HEK293 (cell line): ENCODE measurements at regions not wholly inside any gene's neighbourhood (a gene's known extent, or its start where the extent isn't known, plus 50 kb on each side); places are given as distances from the start of the nearest gene placed in this dataset.

ENCODE experiments used
- CTCF ChIA-PET: fragments of 350-600 bp; formaldehyde crosslinking; extraction: SDS; loops from one replicate; lab custom pipeline; 2021; ENCODE audit warnings: antibody characterized with exemption; lab: Yijun Ruan, JAX
- POLR2A ChIA-PET: fragments of 300-600 bp; formaldehyde crosslinking; extraction: SDS; loops from one replicate; lab custom pipeline; 2020; ENCODE audit warnings: antibody characterized with exemption, inconsistent platforms; lab: Yijun Ruan, JAX
- H3K27ac ChIP-seq: fragments of 200-500 bp; sonication (Bioruptor generic); 2 replicates; pipeline ENCODE4 v1.5.1; 2014; ENCODE audit warnings: low read depth, low read length, control low read depth, inconsistent platforms; ENCODE audit errors: extremely low read depth
- H3K36me3 ChIP-seq, 2 experiments: fragments of 200-500 bp in 1 of 2; sonication (Bioruptor generic) in 1 of 2; 1 replicate in 1 of 2; 2 replicates in 1 of 2; pipeline ENCODE4 v1.5.1; 2014 to 2017; ENCODE audit warnings: inconsistent platforms in 2 of 2, low read length in 2 of 2; ENCODE audit not compliant: control insufficient read depth in 2 of 2, insufficient read depth in 1 of 2
- H3K4me1 ChIP-seq: fragments of 200-500 bp; sonication (Bioruptor generic); 2 replicates; pipeline ENCODE4 v1.5.1; 2014; ENCODE audit warnings: mild to moderate bottlenecking, low read length, inconsistent platforms; ENCODE audit not compliant: control insufficient read depth, insufficient read depth
- H3K4me3 ChIP-seq: 2 replicates; pipeline ENCODE4 v1.5.1; 2011; ENCODE audit warnings: low read depth, mild to moderate bottlenecking, control low read depth, low read length, moderate library complexity
- H3K9me3 ChIP-seq: fragments of 200-500 bp; sonication (Bioruptor generic); 2 replicates; pipeline ENCODE4 v1.5.1; 2014; ENCODE audit warnings: low read depth, low read length, inconsistent platforms; ENCODE audit not compliant: control insufficient read depth, insufficient read depth
- BCL11B ChIP-seq: fragments of 450-650 bp; formaldehyde crosslinking; IDR thresholded peaks from 2 replicates; pipeline ENCODE4 v1.5.1; 2016; ENCODE audit warnings: low read depth, missing biosample characterization, missing genetic modification characterization
- GLIS1 ChIP-seq: fragments of 450-650 bp; formaldehyde crosslinking; IDR thresholded peaks from 2 replicates; pipeline ENCODE4 v1.5.1; 2016; ENCODE audit warnings: missing biosample characterization, missing genetic modification characterization
- SETDB1 ChIP-seq: IDR thresholded peaks from one replicate; pipeline ENCODE4 v1.6.1; 2017; ENCODE audit warnings: mild to moderate bottlenecking, low read length, moderate library complexity, mixed read lengths; ENCODE audit not compliant: insufficient read length
- TRIM28 ChIP-seq: IDR thresholded peaks from 2 replicates; pipeline ENCODE4 v1.6.1; 2011; ENCODE audit warnings: low read length, control low read depth, borderline replicate concordance
- ZBTB1 ChIP-seq: fragments of 450-650 bp; formaldehyde crosslinking; IDR thresholded peaks from 2 replicates; pipeline ENCODE4 v1.5.1; 2016; ENCODE audit warnings: missing biosample characterization, missing genetic modification characterization
- ZBTB20 ChIP-seq: fragments of 450-650 bp; formaldehyde crosslinking; IDR thresholded peaks from 2 replicates; pipeline ENCODE4 v1.5.1; 2016; ENCODE audit warnings: missing biosample characterization, missing genetic modification characterization
- ZFP41 ChIP-seq: fragments of 450-650 bp; formaldehyde crosslinking; IDR thresholded peaks from 2 replicates; pipeline ENCODE4 v1.5.1; 2016; ENCODE audit warnings: missing biosample characterization, missing genetic modification characterization, borderline replicate concordance
- ZNF114 ChIP-seq: fragments of 450-650 bp; formaldehyde crosslinking; IDR thresholded peaks from 2 replicates; pipeline ENCODE4 v1.5.0; 2017; ENCODE audit warnings: missing biosample characterization, missing genetic modification characterization
- ZNF133 ChIP-seq: fragments of 450-650 bp; formaldehyde crosslinking; IDR thresholded peaks from 2 replicates; pipeline ENCODE4 v1.5.1; 2016; ENCODE audit warnings: missing biosample characterization, missing genetic modification characterization
- ZNF202 ChIP-seq: fragments of 450-650 bp; formaldehyde crosslinking; IDR thresholded peaks from 2 replicates; pipeline ENCODE4 v1.5.1; 2016; ENCODE audit warnings: missing biosample characterization, missing genetic modification characterization, borderline replicate concordance
- ZNF266 ChIP-seq: fragments of 450-650 bp; formaldehyde crosslinking; IDR thresholded peaks from 2 replicates; pipeline ENCODE4 v1.5.1; 2016; ENCODE audit warnings: missing biosample characterization, missing genetic modification characterization, low read depth
- ZNF311 ChIP-seq: fragments of 450-650 bp; formaldehyde crosslinking; IDR thresholded peaks from 2 replicates; pipeline ENCODE4 v1.5.1; 2017; ENCODE audit warnings: missing biosample characterization, missing genetic modification characterization, borderline replicate concordance
- ZNF350 ChIP-seq: fragments of 450-650 bp; formaldehyde crosslinking; IDR thresholded peaks from 2 replicates; pipeline ENCODE4 v1.5.0; 2017; ENCODE audit warnings: missing biosample characterization, mild to moderate bottlenecking, missing genetic modification characterization
- ZNF366 ChIP-seq: fragments of 450-650 bp; formaldehyde crosslinking; conservative IDR thresholded peaks from 2 replicates; pipeline ENCODE4 v1.5.1; 2016; ENCODE audit warnings: missing biosample characterization, missing genetic modification characterization
- ZNF398 ChIP-seq: fragments of 450-650 bp; formaldehyde crosslinking; IDR thresholded peaks from 2 replicates; pipeline ENCODE4 v1.5.1; 2017; ENCODE audit warnings: missing biosample characterization, missing genetic modification characterization
- ZNF549 ChIP-seq: fragments of 450-650 bp; IDR thresholded peaks from 2 replicates; pipeline ENCODE4 v1.5.1; 2018; ENCODE audit warnings: missing biosample characterization, missing genetic modification characterization, mild to moderate bottlenecking, inconsistent platforms, moderate library complexity
- ZNF560 ChIP-seq: fragments of 450-650 bp; formaldehyde crosslinking; IDR thresholded peaks from 2 replicates; pipeline ENCODE4 v1.5.1; 2017; ENCODE audit warnings: missing biosample characterization, missing genetic modification characterization, borderline replicate concordance
- ZNF596 ChIP-seq: fragments of 450-650 bp; IDR thresholded peaks from 2 replicates; pipeline ENCODE4 v1.5.0; 2018; ENCODE audit warnings: missing biosample characterization, mild to moderate bottlenecking, missing genetic modification characterization, moderate library complexity
- ZNF600 ChIP-seq: fragments of 450-650 bp; formaldehyde crosslinking; IDR thresholded peaks from 2 replicates; pipeline ENCODE4 v1.5.1; 2016; ENCODE audit warnings: missing biosample characterization, missing genetic modification characterization
- ZNF610 ChIP-seq: fragments of 450-650 bp; formaldehyde crosslinking; IDR thresholded peaks from 2 replicates; pipeline ENCODE4 v1.5.1; 2016; ENCODE audit warnings: missing biosample characterization, missing genetic modification characterization, borderline replicate concordance
- ZNF621 ChIP-seq: fragments of 450-650 bp; formaldehyde crosslinking; IDR thresholded peaks from 2 replicates; pipeline ENCODE4 v1.5.1; 2017; ENCODE audit warnings: missing biosample characterization, missing genetic modification characterization
- ZNF658 ChIP-seq: fragments of 450-650 bp; formaldehyde crosslinking; IDR thresholded peaks from 2 replicates; pipeline ENCODE4; 2016; ENCODE audit warnings: missing biosample characterization, missing genetic modification characterization
- ZNF670 ChIP-seq: fragments of 450-650 bp; formaldehyde crosslinking; IDR thresholded peaks from 2 replicates; pipeline ENCODE4 v1.5.1; 2016; ENCODE audit warnings: missing biosample characterization, missing genetic modification characterization, low read depth
- ZNF701 ChIP-seq: fragments of 450-650 bp; formaldehyde crosslinking; IDR thresholded peaks from 2 replicates; pipeline ENCODE4 v1.5.1; 2016; ENCODE audit warnings: missing biosample characterization, missing genetic modification characterization
- ZNF777 ChIP-seq: fragments of 450-650 bp; formaldehyde crosslinking; IDR thresholded peaks from 2 replicates; pipeline ENCODE4 v1.5.1; 2017; ENCODE audit warnings: missing biosample characterization, missing genetic modification characterization, borderline replicate concordance
- ZSCAN23 ChIP-seq: fragments of 450-650 bp; formaldehyde crosslinking; IDR thresholded peaks from 2 replicates; pipeline ENCODE4 v1.5.1; 2016; ENCODE audit warnings: missing biosample characterization, missing genetic modification characterization

GRCh38 chr2:128550801-128551416 is 232.2 kb upstream of the HS6ST1 start:
- Histone ChIP-seq H3K9me3 (no peaks in the 10 kb centered on the region), H3K36me3 (no peaks in the 10 kb centered on the region), H3K27ac (no peak overlapping the region), H3K4me3 (no peak overlapping the region), H3K4me1 (no peaks in the 10 kb centered on the region)
- ChIA-PET CTCF (no interaction called here), POLR2A (no interaction called here)
- TF ChIP-seq ZNF610: no peak
- TF ChIP-seq ZNF670 (tag by site-specific recombination): no peak
- no peak for TF ChIP-seq ZNF350 (tag by site-specific recombination)
- TF ChIP-seq ZNF114 (tag by site-specific recombination): no peak
- TF ChIP-seq ZNF701 (tag by site-specific recombination): no peak
- TF ChIP-seq ZNF133: no peak
- TF ChIP-seq ZNF596 (tag by site-specific recombination): no peak
- TF ChIP-seq BCL11B: no peak
- no peak for TF ChIP-seq ZNF549 (tag by site-specific recombination)

DNA sequence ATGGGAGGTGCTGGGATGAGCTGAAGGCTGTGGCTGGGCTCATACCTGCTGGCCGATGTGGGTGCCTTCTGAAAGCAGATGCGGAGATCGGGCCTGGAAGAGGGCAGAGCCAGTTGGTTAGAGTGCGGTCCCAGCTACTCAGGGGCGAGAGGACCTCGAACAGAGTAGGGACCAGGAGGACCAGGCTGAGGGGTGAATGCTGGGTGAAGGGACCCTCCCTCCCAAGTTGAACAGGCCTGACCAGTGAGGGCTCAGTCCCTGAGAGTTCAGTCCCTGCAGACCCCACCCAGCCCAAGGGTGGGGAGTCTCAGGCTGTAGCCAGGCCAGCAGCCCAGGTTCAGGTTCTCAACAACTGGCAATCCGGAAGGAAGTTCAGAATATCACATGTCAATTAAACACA is 232.8 kb upstream of the HS6ST1 start:
- no peak overlapping the region for H3K27ac ChIP-seq
- POLR2A ChIA-PET: no interaction called here
- CTCF ChIA-PET: no interaction called here

DNA sequence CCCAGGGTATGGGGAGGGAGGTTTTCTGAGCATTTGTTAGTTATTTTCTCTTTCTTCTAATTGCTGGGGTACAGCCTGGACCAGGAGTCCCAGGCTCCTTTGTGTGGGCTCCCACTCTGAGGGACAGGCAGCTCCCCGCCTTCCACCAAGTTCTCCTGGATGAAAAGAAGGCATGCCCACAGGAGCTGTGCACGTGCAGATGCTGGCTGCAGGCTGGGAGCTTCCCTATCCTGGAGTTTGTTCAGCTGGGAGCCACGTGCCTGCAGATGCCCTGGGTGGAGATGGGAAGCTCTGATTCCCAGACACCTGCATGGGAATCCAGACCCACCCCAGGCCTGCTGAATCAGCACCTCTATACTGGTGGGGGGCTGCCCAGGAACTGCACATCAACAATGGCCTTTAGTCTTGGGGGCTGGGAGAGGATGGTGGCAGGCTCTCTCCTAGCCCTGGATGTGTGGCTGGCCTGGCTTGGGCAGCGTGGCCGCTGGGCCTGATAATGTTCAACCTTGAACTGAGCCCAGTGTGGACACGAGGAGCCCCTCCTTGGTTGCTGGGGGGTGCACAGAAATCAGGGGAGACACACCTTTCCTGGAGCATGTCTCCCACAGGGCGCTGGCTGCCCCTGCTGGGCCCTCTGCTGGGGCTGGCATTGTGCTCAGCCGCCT is 233.6 kb upstream of the HS6ST1 start:
- ChIA-PET POLR2A (no interaction called here), CTCF (no interaction called here)
- Histone ChIP-seq H3K9me3 (no peaks in the 10 kb centered on the region), H3K36me3 (no peaks in the 10 kb centered on the region), H3K27ac (no peak overlapping the region), H3K4me1 (no peaks in the 10 kb centered on the region), H3K4me3 (no peak overlapping the region)
- no peak for TF ChIP-seq ZNF621
- no peak for TF ChIP-seq SETDB1
- no peak for TF ChIP-seq ZBTB1 (tag by site-specific recombination)
- no peak for TF ChIP-seq GLIS1
- TF ChIP-seq ZSCAN23 (tag by site-specific recombination): no peak
- no peak for TF ChIP-seq ZNF777 (tag by site-specific recombination)
- TF ChIP-seq TRIM28: no peak
- no peak for TF ChIP-seq ZNF266 (tag by site-specific recombination)
- TF ChIP-seq ZBTB20 (tag by site-specific recombination): no peak
- no peak for TF ChIP-seq ZNF366 (tag by site-specific recombination)

More for the DNA sequence above, 232.8 kb upstream of the HS6ST1 start:
- no peaks in the 10 kb centered on the region for H3K36me3 ChIP-seq
- no peak overlapping the region for H3K4me3 ChIP-seq
- TF ChIP-seq ZNF560: no peak
- no peak for TF ChIP-seq ZNF658 (tag by site-specific recombination)
- no peak for TF ChIP-seq ZFP41 (tag by site-specific recombination)
- TF ChIP-seq ZNF600 (tag by site-specific recombination): no peak
- TF ChIP-seq ZNF398 (tag by site-specific recombination): no peak
- no peak for TF ChIP-seq ZNF202
- TF ChIP-seq ZNF311: no peak
- H3K4me1 ChIP-seq: no peaks in the 10 kb centered on the region
- H3K9me3 ChIP-seq: no peaks in the 10 kb centered on the region
